ENCODE measurements at regions not wholly inside any gene's neighbourhood (a gene's known extent, or its start where the extent isn't known, plus 50 kb on each side); places are given as distances from the start of the nearest gene placed in this dataset.
"Not testable (repeated sequence)": the region's sequence is repeated elsewhere in the genome, so short reads cannot be mapped to it uniquely, and the experiment has no call there.

DNA sequence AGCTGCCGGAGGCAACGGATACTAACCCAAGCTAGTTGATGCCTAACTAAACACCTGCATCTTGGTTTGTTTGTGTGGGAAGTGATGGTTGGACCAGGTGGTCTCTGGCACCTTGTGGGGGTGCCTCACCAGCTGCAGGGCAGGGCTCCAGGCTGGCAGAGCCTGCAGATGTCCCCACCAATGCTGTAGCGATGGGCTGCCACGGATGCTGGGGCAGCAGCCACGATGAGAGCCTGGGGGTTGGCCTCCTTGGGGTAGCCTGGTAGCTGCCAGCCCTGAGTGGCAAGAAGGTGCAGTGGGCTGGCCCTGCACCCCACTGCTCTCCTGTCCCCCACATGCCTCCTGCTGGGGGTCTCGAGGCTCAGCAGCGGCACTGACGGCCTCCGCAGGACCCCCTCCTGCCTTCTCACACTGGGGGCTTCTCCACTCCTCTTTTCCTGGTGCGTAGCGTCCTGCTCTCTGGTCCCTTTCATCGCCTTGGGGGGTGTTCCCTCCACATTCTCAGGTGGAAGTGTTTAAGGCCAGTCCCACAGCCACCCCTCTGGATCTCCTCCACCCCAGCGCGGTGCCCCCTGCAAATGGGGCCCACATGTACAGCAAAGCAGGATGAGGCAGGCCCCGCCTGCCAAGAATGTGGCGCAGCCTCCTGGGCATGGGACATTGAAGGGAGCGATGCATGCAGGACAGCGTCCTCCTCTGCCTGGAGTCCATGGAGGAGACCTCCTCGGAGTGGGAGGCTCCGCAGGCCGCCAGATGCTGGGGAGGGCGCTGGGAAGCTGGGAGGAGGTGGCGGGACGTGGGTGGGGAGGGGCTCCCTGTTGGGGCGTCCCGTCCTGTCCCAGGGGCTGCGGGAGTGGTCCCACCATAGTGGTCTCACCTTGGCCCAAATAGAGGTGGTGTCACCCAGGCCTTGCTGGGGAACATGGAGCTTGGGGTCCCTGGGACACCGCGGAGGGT, 173.1 kb downstream of the ASB1 start:
- no peak for DNase-seq (ENCODE audit: low spot score)

DNA sequence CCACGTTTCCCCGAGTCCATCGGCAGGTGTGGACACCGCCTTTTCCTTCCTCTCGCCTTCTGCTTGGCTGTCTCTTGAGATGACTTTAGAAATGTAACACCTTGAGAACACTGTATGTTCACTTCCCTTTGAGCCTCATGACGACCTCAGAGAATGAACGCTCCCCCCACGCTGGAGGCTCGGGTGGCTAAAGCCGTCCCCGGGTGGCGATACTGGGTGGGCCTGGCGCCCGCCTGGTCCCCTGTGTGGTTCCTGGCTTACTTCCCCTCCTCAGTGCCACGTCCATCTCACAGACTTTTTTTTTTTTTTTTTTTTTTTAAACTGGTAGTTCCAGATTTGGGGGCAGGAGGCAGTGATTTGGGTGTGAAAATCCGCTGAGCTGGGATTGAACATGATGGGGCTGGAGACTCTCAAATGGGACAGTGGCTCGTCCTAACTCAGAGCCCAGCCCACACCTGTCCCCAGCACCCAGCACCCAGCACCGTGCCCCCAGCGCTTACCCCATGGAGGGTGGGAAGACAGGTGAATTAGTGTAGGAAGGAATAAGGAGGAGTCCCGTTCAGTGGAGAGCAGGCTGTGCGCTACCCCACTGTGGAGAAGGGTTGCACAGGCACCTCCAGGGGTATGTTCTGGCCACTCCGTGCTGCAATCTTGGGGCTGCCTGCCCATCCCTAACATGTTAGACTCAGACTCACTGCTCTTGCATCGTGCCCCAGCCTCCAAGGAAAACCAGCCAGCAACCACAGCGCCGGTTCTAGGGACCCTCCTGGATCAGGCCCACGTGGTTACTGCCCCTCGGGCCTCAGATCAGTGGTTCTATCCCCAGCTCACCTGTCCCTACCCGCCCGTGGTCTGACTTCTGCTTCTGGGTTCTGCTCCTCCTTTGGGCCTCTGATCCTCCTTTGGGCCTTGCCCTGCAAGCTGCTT, 174.0 kb downstream of the ASB1 start:
- no peak for DNase-seq (ENCODE audit: low spot score)

DNA sequence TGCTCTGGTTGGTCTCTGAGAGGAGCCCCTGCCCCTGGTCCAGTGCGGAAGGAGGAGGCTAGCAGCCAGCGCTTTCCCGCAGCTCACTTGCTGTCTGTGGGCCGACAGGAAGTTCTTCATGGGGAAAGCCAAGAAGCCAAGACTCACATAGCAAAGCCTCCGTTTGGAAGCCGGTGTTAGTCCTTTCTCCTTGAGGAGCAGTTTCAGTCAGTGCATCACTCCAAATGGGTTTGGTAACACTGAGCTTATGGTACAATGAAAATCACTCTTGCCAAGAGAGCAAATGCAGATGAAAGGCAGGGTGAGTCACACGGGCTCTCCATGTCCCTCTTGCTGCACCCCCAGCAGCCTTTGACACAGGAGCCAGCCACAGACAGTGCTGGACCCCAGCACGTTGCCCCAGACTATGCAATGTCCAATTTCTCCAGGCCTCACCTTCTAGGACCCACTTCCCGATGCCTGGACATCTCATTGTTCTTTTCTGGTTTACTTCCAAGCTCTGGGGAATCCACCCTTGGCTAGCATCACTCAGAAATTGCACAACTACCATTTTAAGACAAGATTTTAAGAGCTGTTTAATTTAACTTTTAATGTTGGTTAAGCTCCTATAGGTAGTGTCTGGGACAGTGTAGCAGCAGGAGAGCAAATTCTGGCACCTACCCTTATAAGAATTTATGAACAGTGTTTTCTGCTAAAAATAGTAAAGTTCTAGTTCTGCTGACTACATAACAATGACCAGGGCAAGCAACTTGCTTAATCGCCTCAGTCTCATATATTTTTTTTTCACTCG, 174.9 kb downstream of the ASB1 start:
- peak; percentile 49 for DNase-seq (ENCODE audit: low spot score)

DNA sequence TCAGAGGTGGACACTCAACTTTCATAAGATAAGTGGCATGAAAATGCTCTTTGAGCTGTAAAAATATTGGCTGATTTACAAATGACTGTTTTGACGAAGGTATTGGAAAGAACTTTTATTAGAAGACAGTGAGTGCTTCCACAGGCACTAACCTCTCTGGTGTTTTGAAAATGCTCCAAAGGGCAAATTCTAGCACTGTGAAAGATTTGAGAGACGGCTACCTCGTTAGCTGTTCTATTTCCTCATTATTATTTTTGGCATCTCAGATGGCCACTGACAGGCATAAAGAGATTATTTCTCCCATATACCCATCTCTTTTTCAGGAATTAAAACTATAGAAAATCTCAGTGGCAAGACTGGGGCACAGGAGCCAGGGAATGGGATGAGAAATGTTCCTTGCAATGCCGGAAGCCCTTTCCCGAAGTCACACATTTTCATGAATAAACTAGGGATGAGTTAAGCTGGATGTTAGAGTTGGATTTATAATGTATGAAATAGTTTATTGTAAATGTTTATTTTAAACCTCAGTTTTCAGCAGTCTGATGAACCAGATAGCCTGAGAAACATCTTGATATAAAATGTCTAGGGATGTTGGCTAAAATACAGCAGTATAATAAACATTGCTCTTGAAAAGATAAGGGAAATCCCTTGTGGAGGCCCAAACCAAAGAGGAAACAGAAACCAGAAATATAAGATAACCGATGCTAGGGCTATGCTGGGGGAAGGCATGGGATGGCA, 175.7 kb downstream of the ASB1 start:
- peak; percentile 79 for DNase-seq (ENCODE audit: low spot score)

DNA sequence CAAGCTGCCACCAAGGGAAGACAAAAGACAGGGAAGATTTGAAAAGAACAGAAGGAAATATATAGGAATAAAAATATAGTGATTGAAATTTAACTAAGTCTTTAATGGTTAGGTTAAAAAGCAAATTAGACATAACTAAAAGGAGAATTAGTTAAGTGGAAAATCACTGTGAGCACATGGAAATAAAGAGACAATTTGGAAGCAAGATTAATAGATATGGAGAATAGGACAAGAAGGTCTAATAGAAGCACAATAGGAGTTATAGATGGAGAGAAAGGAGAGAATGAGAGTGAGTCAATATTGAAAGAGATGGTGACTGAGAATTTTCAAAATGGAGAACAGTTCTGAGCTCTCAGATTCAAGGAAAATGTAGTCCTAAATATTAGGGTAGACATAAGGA, 176.9 kb downstream of the ASB1 start:
- DNase-seq (ENCODE audit: low spot score): no peak

DNA sequence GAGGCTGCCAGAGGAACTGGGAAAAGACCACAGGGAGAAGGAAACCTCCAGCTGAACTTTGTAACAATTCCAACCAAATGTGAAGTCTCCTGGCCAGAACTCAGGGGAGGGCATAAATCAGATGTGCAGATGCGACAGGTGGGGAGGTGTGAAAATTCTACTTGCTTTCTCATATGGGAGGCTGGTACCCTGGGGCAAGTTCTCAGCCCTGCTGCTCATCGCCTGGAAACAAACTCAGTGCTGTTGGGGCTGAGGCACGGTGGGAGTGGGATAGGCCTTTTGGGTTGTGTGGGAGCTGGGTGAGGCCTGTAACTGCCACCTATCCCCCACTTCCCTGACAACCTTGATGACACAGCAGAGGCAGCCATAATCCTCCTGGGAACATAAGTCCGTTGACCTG, 179.6 kb downstream of the ASB1 start:
- DNase-seq (ENCODE audit: low spot score): no peak

DNA sequence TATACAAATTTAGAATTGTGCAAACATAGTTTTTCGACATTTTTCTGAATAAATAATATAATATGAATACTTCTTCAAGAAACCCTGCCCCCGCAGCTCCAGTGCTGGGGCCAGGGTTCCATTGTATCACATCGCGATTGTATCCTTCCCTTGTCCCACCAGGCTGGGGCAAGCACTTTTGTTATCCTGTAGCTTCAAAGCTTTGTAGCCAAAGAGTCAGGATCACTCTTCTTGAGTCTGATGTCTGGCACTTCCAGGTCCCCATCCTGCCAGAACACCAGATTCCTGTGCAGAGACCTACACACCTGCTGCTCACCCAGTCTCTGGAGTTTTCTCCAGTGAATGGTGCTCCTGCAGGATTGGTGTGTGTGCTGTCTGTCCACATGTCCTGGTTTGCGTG, 186.9 kb downstream of the ASB1 start:
- DNase-seq (ENCODE audit: low spot score): no peak

DNA sequence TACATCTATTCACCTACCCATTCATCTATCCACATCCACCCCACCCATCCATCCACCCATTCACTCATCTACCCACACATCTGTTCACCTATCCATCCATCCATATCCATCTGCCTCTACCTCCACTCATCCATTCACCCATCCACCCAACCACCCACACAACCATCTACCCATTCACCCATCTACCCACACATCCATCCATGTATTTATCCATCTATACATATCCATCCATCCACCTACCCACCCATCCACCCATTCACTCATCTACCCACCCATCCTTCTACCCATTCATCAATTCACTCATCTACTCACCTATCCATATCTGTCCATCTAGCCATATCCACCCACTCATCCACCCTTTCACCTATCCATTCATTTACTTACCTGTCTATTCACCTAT, 187.6 kb downstream of the ASB1 start:
- no peak for DNase-seq (ENCODE audit: low spot score)

DNA sequence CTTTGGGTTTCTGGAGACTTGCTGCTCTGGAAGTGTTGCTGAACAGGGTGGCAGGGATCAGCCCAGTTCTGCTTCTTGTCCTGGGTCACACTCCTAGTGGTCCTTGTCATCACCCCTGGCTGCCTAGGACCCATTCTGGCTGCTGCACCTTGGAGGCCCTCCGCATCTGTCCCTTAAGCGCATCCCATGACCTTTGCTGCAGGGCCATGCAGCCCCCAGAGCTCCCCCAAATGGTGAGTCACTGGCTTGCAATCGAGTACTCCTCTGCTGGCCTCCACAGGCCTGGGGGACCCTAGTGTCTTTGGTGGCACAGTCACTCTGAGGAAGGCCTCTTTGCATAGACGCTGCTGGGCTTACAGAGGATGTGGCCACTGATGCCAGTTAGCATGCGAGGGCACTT, 188.5 kb downstream of the ASB1 start:
- no peak for DNase-seq (ENCODE audit: low spot score)

DNA sequence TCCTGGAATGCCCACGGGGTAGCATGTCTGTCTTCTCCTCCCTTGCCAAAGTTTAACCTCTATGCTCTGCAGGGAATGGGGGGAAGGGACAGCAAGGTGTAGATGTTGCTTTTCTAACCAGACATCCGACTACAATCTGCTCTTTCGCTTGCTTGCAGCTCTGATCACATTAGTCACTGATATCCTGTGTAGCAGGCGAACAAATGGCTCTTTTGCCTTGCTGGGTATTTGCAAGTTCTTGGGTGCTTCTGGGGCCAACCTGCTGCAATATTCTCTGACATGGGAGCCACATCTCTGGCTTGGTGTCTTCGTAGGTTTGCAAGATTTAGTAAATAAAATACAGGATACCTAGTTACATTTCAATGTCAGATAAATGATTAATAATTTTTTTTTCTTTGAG, 190.0 kb downstream of the ASB1 start:
- no peak for DNase-seq (ENCODE audit: low spot score)

DNA sequence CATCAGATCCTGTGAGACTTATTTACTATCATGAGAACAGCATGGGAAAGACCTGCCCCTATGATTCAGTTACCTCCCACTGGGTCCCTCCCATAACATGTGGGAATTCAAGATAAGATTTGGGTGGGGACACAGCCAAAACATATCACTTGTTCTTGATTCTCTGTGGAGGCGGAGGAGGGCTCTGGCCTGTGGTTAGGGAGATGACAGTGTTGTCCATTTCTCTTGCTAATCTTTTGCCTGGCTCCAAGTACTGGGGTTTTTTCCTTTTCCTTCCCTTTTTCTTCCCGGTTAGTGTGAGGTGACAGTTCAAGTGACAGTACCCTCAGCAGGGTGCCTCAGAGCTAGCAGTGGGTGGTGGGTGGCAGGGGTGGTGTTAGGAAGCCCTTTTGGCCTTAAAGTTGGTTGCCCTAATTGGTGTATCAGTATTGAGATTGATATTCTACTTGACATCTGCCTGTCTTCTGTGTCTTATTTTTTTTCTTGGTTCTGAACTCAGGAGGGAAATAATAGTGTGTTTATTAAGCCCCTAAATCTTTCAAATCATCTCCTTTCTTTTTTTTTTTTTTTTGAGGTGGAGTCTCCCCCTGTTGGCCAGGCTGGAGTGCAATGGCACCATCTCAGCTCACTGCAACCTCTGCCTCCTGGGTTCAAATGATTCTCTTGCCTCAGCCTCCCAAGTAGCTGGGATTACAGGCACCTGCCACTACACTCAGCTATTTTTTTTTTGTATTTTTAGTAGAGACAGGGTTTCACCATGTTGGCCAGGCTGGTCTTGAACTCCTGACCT, 192.0 kb downstream of the ASB1 start:
- not testable (repeated sequence) for DNase-seq (ENCODE audit: low spot score)

DNA sequence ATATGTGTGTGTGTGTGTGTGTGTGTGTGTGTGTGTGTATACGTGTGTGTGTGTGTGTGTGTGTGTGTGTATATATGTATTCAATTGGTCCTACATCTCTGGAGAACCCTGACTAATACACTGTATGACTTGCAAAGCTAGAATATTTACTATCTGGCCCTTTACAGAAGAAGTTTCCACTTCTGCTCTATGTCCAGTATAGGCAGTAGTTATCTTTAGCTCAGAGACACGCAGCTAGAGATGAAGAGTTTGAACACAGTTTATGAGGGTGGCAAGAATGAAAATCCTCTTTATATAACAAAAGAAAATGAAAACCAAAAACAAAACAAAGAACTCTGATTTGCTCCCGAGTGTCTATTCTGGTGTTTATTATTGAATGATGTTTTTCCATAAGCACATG, 201.2 kb downstream of the ASB1 start:
- no peak for DNase-seq (ENCODE audit: low spot score)

DNA sequence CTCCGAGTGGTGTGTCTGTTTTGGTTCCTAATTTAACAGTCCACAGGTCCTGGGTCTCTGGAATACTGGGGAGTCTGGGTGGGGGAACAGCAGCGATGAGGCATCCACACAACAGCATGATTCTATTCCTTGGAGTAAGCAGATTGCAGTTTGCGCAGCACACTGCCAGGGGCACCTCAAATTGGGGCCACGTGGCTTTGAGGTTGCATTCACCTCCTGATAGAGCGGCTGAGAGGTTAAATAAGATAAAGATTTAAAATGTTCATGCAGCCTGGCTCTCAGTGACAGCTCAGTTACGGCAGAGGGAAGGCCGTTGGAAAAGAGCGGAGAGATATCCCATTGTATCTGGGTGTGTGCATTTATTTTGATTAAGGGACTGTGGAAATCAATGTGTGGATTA, 202.3 kb downstream of the ASB1 start:
- no peak for DNase-seq (ENCODE audit: low spot score)

DNA sequence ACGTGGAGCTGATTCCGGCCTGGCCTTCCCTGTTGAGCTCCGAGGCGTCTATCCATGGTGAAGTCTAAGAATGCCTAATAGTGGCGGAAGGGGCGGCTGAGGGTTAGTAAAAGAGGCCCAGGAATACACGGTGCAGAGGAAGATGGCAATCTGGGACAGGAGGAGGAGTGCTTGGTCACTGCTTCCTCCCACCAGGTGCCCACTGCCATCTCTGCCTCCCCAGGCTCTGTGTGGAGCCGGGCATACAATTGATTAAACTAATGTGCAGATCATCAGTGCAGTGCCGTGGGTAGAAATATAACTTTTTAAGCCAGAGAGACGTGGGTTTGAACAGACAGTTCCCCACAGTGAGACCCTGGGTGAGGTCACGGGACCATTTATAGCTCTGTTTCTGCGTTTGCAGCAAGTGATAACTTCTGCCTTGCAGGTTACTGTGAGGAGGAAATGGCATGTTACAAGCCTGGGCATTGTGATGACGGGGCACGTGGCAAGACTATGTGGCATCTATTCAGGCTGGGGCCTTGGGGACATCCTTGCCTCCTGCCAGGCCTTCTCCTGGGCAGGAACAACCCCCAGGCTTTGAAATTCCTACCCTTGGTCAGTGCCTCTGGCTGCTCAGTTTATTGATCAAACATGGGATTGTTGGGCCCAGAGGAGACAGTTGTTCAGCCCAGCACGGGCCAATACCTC, 204.9 kb downstream of the ASB1 start:
- DNase-seq (ENCODE audit: low spot score): no peak

DNA sequence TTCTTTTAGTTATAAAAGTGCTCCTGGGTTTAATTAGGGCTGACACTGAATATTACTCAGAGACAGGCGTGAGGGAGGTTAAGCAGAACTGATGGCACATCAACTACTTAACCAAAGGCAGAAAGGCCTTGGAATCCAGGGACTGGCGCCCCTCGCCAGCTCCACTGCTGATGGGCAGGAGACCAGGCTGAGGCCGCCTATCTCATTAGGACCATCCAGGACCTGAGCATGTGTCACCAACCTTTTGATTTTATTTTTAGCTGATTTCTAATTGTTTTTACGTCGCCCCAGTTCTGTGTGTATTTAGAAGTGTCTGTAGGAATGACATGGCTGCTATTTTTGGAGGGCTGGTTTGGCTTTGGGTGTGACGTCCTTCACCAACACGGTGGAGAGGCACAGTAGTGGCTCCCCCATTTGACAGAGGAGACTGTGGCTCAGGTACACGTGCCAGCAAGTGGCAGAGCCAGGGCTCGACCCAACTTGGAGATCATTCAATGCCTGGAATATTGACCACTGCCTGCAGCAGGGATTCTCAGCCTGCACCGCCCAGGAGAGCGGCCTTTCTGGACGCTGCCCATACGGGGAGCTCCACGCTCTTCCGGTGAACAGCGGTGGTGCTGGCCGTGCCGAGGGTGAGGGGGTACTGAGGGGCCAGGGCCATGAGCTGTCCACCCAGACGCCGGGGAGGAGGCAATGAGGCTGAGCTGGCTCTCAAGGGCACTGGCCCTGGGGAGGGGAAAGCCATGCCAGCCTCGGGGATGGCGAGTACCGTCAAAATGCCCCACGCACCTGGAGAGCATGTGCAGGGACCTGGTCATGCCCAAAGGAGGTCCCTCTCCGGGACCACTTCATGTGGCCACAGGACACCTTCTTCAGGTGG, 205.7 kb downstream of the ASB1 start:
- DNase-seq (ENCODE audit: low spot score): no peak

DNA sequence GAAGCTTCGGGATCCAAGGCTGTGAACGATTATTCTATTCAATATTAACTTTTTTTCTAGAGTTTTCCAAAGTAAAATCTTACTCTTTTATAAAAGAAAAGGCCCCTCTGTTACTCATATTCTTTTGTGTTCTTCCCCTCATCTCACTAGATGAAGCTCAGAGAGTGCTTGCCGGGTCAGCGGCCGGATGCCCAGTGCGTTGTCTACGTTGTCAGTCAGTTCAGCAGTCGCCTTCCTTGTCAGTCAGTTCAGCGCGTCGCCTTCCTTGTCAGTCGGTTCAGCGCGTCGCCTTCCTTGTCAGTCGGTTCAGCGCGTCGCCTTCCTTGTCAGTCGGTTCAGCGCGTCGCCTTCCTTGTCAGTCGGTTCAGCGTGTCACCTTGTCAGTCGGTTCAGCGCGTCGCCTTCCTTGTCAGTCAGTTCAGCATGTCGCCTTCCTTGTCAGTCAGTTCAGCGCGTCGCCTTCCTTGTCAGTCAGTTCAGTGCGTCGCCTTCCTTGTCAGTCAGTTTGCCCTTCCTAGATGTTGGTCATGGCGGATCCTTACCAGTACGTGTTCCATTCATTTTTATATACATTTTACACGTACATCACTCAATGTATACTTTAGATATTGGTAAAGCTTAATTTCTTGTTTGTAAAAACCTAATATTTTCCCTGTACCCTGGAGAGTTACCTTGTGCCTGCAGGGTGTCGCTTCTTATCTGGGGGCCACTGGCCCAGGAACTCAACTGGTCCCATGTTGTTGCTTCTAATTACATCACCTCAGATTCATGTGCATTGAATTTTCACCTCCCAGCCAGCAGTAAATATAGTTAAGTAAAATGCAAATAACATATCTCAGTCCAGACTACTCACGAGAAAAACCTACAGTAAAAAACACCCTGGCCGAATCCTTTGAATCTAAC, 206.9 kb downstream of the ASB1 start:
- no peak for DNase-seq (ENCODE audit: low spot score)

DNA sequence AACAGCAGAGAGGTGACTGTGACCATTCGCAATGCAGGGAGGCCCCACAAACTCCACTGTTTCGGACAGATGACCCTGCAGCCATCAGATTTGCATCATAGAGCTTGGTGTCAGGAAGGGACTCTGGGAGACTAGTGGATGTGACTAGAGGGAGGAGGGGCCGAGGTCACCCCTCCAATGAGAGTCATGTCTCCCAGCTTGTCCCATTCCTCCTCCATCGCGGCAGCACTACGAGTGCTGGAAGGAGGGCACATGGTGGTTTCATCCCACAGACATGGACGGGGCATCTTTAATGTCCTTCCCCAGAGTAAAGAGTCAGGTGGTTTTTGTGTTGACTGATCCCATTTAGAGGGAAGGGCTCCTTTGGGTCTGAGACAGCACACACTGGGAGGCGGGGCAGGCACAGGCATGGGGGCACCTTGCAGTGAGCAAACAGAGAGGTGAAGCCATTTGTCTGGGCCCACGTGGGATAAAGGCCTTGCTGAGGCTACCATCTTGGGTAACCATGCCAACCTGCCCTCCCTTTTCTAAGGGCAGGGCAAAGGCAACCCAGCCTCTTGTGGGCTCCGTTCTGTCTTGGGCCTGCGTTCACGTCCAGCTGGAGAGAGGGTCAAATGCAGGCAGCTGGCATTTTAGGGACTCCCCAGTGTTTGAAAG, 208.1 kb downstream of the ASB1 start:
- DNase-seq (ENCODE audit: low spot score): no peak

All from umbilical cord (tissue), 1 donor.